HEK293 (cell line): ENCODE measurements at regions not wholly inside any gene's neighbourhood (a gene's known extent, or its start where the extent isn't known, plus 50 kb on each side); places are given as distances from the start of the nearest gene placed in this dataset.
"Not testable (repeated sequence)": the region's sequence is repeated elsewhere in the genome, so short reads cannot be mapped to it uniquely, and the experiment has no call there.

Source experiments
- CTCF ChIA-PET: fragments of 350-600 bp; formaldehyde crosslinking; extraction: SDS; loops from one replicate; lab custom pipeline; 2021; ENCODE audit warnings: antibody characterized with exemption; lab: Yijun Ruan, JAX
- POLR2A ChIA-PET: fragments of 300-600 bp; formaldehyde crosslinking; extraction: SDS; loops from one replicate; lab custom pipeline; 2020; ENCODE audit warnings: antibody characterized with exemption, inconsistent platforms; lab: Yijun Ruan, JAX
- H3K27ac ChIP-seq: fragments of 200-500 bp; sonication (Bioruptor generic); 2 replicates; pipeline ENCODE4 v1.5.1; 2014; ENCODE audit warnings: low read depth, low read length, control low read depth, inconsistent platforms; ENCODE audit errors: extremely low read depth
- H3K36me3 ChIP-seq, 2 experiments: fragments of 200-500 bp in 1 of 2; sonication (Bioruptor generic) in 1 of 2; 1 replicate in 1 of 2; 2 replicates in 1 of 2; pipeline ENCODE4 v1.5.1; 2014 to 2017; ENCODE audit warnings: inconsistent platforms in 2 of 2, low read length in 2 of 2; ENCODE audit not compliant: control insufficient read depth in 2 of 2, insufficient read depth in 1 of 2
- H3K4me1 ChIP-seq: fragments of 200-500 bp; sonication (Bioruptor generic); 2 replicates; pipeline ENCODE4 v1.5.1; 2014; ENCODE audit warnings: mild to moderate bottlenecking, low read length, inconsistent platforms; ENCODE audit not compliant: control insufficient read depth, insufficient read depth
- H3K4me3 ChIP-seq: 2 replicates; pipeline ENCODE4 v1.5.1; 2011; ENCODE audit warnings: low read depth, mild to moderate bottlenecking, control low read depth, low read length, moderate library complexity
- H3K9me3 ChIP-seq: fragments of 200-500 bp; sonication (Bioruptor generic); 2 replicates; pipeline ENCODE4 v1.5.1; 2014; ENCODE audit warnings: low read depth, low read length, inconsistent platforms; ENCODE audit not compliant: control insufficient read depth, insufficient read depth
- KLF7 ChIP-seq: fragments of 450-650 bp; formaldehyde crosslinking; IDR thresholded peaks from 2 replicates; pipeline ENCODE4 v1.5.1; 2016; ENCODE audit warnings: missing biosample characterization, missing genetic modification characterization, borderline replicate concordance
- KLF9 ChIP-seq: fragments of 450-650 bp; formaldehyde crosslinking; IDR thresholded peaks from 2 replicates; pipeline ENCODE4 v1.5.1; 2016; ENCODE audit warnings: missing biosample characterization, missing genetic modification characterization, low read depth
- ZBTB1 ChIP-seq: fragments of 450-650 bp; formaldehyde crosslinking; IDR thresholded peaks from 2 replicates; pipeline ENCODE4 v1.5.1; 2016; ENCODE audit warnings: missing biosample characterization, missing genetic modification characterization
- ZNF121 ChIP-seq: fragments of 450-650 bp; formaldehyde crosslinking; IDR thresholded peaks from 2 replicates; pipeline ENCODE4 v1.5.1; 2016; ENCODE audit warnings: missing biosample characterization, missing genetic modification characterization
- ZNF174 ChIP-seq: fragments of 450-650 bp; formaldehyde crosslinking; IDR thresholded peaks from 2 replicates; pipeline ENCODE4 v1.5.0; 2017; ENCODE audit warnings: missing biosample characterization, mild to moderate bottlenecking, missing genetic modification characterization
- ZNF211 ChIP-seq: fragments of 450-650 bp; formaldehyde crosslinking; IDR thresholded peaks from 2 replicates; pipeline ENCODE4 v1.5.1; 2016; ENCODE audit warnings: low read depth, missing biosample characterization, missing genetic modification characterization
- ZNF280C ChIP-seq: fragments of 450-650 bp; formaldehyde crosslinking; IDR thresholded peaks from 2 replicates; pipeline ENCODE4 v1.5.1; 2016; ENCODE audit warnings: missing biosample characterization, missing genetic modification characterization
- ZNF292 ChIP-seq: fragments of 450-650 bp; formaldehyde crosslinking; IDR thresholded peaks from 2 replicates; pipeline ENCODE4 v1.5.1; 2016; ENCODE audit warnings: low read depth, missing biosample characterization, missing genetic modification characterization, borderline replicate concordance
- ZNF518A ChIP-seq: fragments of 450-650 bp; formaldehyde crosslinking; conservative IDR thresholded peaks from 2 replicates; pipeline ENCODE4 v1.5.1; 2016; ENCODE audit warnings: low read depth, missing biosample characterization, missing genetic modification characterization
- ZNF529 ChIP-seq: fragments of 450-650 bp; formaldehyde crosslinking; IDR thresholded peaks from 2 replicates; pipeline ENCODE4 v1.5.1; 2017; ENCODE audit warnings: missing genetic modification characterization, missing biosample characterization; ENCODE audit not compliant: insufficient replicate concordance
- ZNF571 ChIP-seq: fragments of 450-650 bp; formaldehyde crosslinking; IDR thresholded peaks from 2 replicates; pipeline ENCODE4 v1.5.0; 2017; ENCODE audit warnings: missing biosample characterization, missing genetic modification characterization
- ZNF580 ChIP-seq: fragments of 450-650 bp; formaldehyde crosslinking; IDR thresholded peaks from 2 replicates; pipeline ENCODE4 v1.5.1; 2016; ENCODE audit warnings: missing biosample characterization, missing genetic modification characterization
- ZNF621 ChIP-seq: fragments of 450-650 bp; formaldehyde crosslinking; IDR thresholded peaks from 2 replicates; pipeline ENCODE4 v1.5.1; 2017; ENCODE audit warnings: missing biosample characterization, missing genetic modification characterization
- ZNF623 ChIP-seq: fragments of 450-650 bp; formaldehyde crosslinking; IDR thresholded peaks from 2 replicates; pipeline ENCODE4 v1.5.1; 2016; ENCODE audit warnings: missing biosample characterization, missing genetic modification characterization
- ZNF701 ChIP-seq: fragments of 450-650 bp; formaldehyde crosslinking; IDR thresholded peaks from 2 replicates; pipeline ENCODE4 v1.5.1; 2016; ENCODE audit warnings: missing biosample characterization, missing genetic modification characterization
- ZNF776 ChIP-seq: fragments of 450-650 bp; formaldehyde crosslinking; IDR thresholded peaks from 2 replicates; pipeline ENCODE4 v1.5.0; 2017; ENCODE audit warnings: missing biosample characterization, missing genetic modification characterization, borderline replicate concordance
- TF ChIP-seq, protein P1 (sequence below): fragments of 450-650 bp; IDR thresholded peaks from 2 replicates; pipeline ENCODE4 v1.5.1; 2018; ENCODE audit warnings: missing biosample characterization, missing genetic modification characterization

DNA sequence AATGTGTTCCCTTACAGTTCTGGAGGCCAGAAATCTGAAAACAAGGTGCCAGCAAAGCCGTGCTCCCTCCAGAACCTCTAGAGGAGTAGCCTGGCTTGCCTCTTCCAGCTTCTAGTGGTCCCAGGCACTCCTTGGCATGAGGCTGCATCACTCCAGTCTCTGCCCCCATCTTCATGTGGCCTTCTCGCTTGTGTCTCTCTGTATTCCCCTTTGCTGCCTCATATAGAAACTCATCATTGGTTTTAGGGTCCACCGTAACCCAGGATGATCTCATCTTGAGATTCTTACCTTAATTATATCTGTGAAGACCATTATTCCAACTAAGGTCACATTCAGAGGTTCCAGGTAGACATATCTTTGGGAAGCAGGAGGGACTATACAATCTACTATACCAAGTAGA, 182.4 kb downstream of the SKIDA1 start:
- Histone ChIP-seq H3K9me3 (no peaks in the 10 kb centered on the region), H3K36me3 (no peaks in the 10 kb centered on the region), H3K4me3 (no peak overlapping the region), H3K27ac (no peak overlapping the region), H3K4me1 (no peaks in the 10 kb centered on the region)
- ChIA-PET POLR2A (no interaction called here), CTCF (interaction anchor here (0.8 kb wide), 1 partner anchor 1571 kb away, joined by 4 read pairs; no protein-coding TSS in a partner anchor)
- TF ChIP-seq ZNF701: no peak
- no peak for TF ChIP-seq ZNF292 (tag by site-specific recombination)
- TF ChIP-seq ZNF621 (tag by site-specific recombination): no peak
- TF ChIP-seq ZNF529: no peak
- TF ChIP-seq ZBTB1 (tag by site-specific recombination): no peak
- TF ChIP-seq KLF7 (tag by site-specific recombination): no peak
- no peak for TF ChIP-seq ZNF174 (tag by site-specific recombination)
- no peak for TF ChIP-seq KLF9
- no peak for TF ChIP-seq ZNF121 (tag by site-specific recombination)
- TF ChIP-seq, protein P1, sequence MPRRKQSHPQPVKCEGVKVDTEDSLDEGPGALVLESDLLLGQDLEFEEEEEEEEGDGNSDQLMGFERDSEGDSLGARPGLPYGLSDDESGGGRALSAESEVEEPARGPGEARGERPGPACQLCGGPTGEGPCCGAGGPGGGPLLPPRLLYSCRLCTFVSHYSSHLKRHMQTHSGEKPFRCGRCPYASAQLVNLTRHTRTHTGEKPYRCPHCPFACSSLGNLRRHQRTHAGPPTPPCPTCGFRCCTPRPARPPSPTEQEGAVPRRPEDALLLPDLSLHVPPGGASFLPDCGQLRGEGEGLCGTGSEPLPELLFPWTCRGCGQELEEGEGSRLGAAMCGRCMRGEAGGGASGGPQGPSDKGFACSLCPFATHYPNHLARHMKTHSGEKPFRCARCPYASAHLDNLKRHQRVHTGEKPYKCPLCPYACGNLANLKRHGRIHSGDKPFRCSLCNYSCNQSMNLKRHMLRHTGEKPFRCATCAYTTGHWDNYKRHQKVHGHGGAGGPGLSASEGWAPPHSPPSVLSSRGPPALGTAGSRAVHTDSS: no peak
- no peak for TF ChIP-seq ZNF518A (tag by site-specific recombination)
- no peak for TF ChIP-seq ZNF623 (tag by site-specific recombination)
- no peak for TF ChIP-seq ZNF776
- TF ChIP-seq ZNF571 (tag by site-specific recombination): no peak
- TF ChIP-seq ZNF211 (tag by site-specific recombination): no peak
- no peak for TF ChIP-seq ZNF580 (tag by site-specific recombination)
- no peak for TF ChIP-seq ZNF280C (tag by site-specific recombination)

GRCh38 chr10:21342499-21342898, 183.0 kb downstream of the SKIDA1 start:
- POLR2A ChIA-PET, H3K27ac ChIP-seq, H3K9me3 ChIP-seq, H3K4me1 ChIP-seq, H3K36me3 ChIP-seq, H3K4me3 ChIP-seq: not testable (repeated sequence)
- CTCF ChIA-PET: interaction anchor here (0.6 kb wide), 1 partner anchor 103 kb away, joined by 3 read pairs; no protein-coding TSS in a partner anchor
